A549 (cell line): ENCODE measurements at regions not wholly inside any gene's neighbourhood (a gene's known extent, or its start where the extent isn't known, plus 50 kb on each side); places are given as distances from the start of the nearest gene placed in this dataset.

Source experiments
- ATAC-seq, 2 experiments: fragments of 200-7000 bp in 1 of 2; fragments of >200 bp in 1 of 2; cut with Nextera tagmentation in 1 of 2; cut with Tn5 transposase in 1 of 2; 3 replicates each; pipeline versions ENCODE4 v1.8.0 to v1.9.1; 2018 to 2020; ENCODE audit warnings: mild to moderate bottlenecking in 1 of 2, moderate library complexity in 1 of 2
- CTCF ChIA-PET: fragments of 300-600 bp; sonication (Branson Sonifier 250); formaldehyde crosslinking; extraction: SDS; loops from one replicate; lab custom pipeline; 2021; ENCODE audit warnings: antibody characterized with exemption, inconsistent platforms; lab: Yijun Ruan, JAX
- POLR2A ChIA-PET: fragments of 350-600 bp; formaldehyde crosslinking; extraction: SDS; loops from one replicate; lab custom pipeline; 2021; ENCODE audit warnings: antibody characterized with exemption, inconsistent platforms; lab: Yijun Ruan, JAX
- DNase-seq, 2 experiments: peaks; one replicate each; pipeline versions ENCODE4 v3.0.0 to v3.0.0-alpha.2; 2011 to 2016; ENCODE audit warnings: low read depth in 1 of 2, low spot score in 1 of 2
- FAIRE-seq: peaks from 2 replicates; lab custom pipeline; 2011; peaks lifted over from hg19 to GRCh38; lab: Jason Lieb, UNC
- H3K27ac ChIP-seq, 2 experiments: fragments of >200 bp; sonication (Bioruptor Twin); formaldehyde crosslinking; 3 replicates each; pipeline ENCODE4 v1.5.1; 2016 to 2017
- H3K4me1 ChIP-seq: fragments of >200 bp; sonication (Bioruptor Twin); formaldehyde crosslinking; 3 replicates; pipeline ENCODE4 v1.6.1; 2016
- H3K4me2 ChIP-seq: fragments of >200 bp; sonication (Bioruptor Twin); formaldehyde crosslinking; 3 replicates; pipeline ENCODE4 v1.6.1; 2016
- H3K4me3 ChIP-seq: fragments of >200 bp; sonication (Bioruptor Twin); formaldehyde crosslinking; 3 replicates; pipeline ENCODE4 v1.5.1; 2016
- H3K9me3 ChIP-seq: fragments of >200 bp; sonication (Bioruptor Twin); formaldehyde crosslinking; 3 replicates; pipeline ENCODE4 v1.6.1; 2016
- CBX2 ChIP-seq: fragments of 200-600 bp; sonication (generic); IDR thresholded peaks from 2 replicates; pipeline ENCODE4 v1.6.1; 2016; ENCODE audit warnings: low read depth, mild to moderate bottlenecking, borderline replicate concordance
- CEBPB ChIP-seq, 2 experiments: fragments of >200 bp in 1 of 2; sonication (Bioruptor Twin) in 1 of 2; formaldehyde crosslinking in 1 of 2; IDR thresholded peaks; 2 replicates each; pipeline ENCODE4 v1.6.1; 2012 to 2016
- EHMT2 ChIP-seq: fragments of 200-600 bp; sonication (generic); IDR thresholded peaks from 2 replicates; pipeline ENCODE4 v1.6.1; 2016; ENCODE audit warnings: antibody characterized with exemption, low read depth, mild to moderate bottlenecking, moderate library complexity
- ELK1 ChIP-seq: fragments of 150-350 bp; IDR thresholded peaks from 2 replicates; pipeline ENCODE4 v1.6.1; 2014; ENCODE audit warnings: low read depth, mild to moderate bottlenecking, low read length
- FOSL2 ChIP-seq, 2 experiments: fragments of 450-650 bp in 1 of 2; fragments of >200 bp in 1 of 2; sonication (Bioruptor Twin) in 1 of 2; formaldehyde crosslinking; IDR thresholded peaks; 2 replicates each; pipeline versions ENCODE4 v1.5.0 to v1.6.1; 2016 to 2020; ENCODE audit warnings: mild to moderate bottlenecking in 1 of 2, moderate library complexity in 1 of 2
- HES2 ChIP-seq: fragments of >200 bp; sonication (Bioruptor Twin); formaldehyde crosslinking; IDR thresholded peaks from 2 replicates; pipeline ENCODE4 v1.6.1; 2016
- HMGXB4 ChIP-seq: fragments of 250-450 bp; sonication (Bioruptor Pico); IDR thresholded peaks from 2 replicates; pipeline ENCODE4 v1.5.0; 2021; ENCODE audit warnings: mild to moderate bottlenecking, moderate library complexity, borderline replicate concordance
- HOXB13 ChIP-seq: fragments of 250-450 bp; sonication (Bioruptor Pico); IDR thresholded peaks from 2 replicates; pipeline ENCODE4 v1.5.0; 2020; ENCODE audit warnings: low read depth, mild to moderate bottlenecking, moderate library complexity
- JUN ChIP-seq, 2 experiments: fragments of >200 bp; sonication (Bioruptor Twin); formaldehyde crosslinking; IDR thresholded peaks; 2 replicates in 1 of 2; 3 replicates in 1 of 2; pipeline ENCODE4 v1.6.1; 2016 to 2017
- JUNB ChIP-seq: fragments of >200 bp; sonication (Bioruptor Twin); formaldehyde crosslinking; IDR thresholded peaks from 2 replicates; pipeline ENCODE4 v1.6.1; 2016
- MAFK ChIP-seq: fragments of 450-650 bp; IDR thresholded peaks from 2 replicates; pipeline ENCODE4 v1.6.1; 2014; ENCODE audit not compliant: partially characterized antibody
- MAZ ChIP-seq: fragments of 150-350 bp; IDR thresholded peaks from 2 replicates; pipeline ENCODE4 v1.6.1; 2014; ENCODE audit warnings: antibody characterized with exemption, low read depth, low read length, borderline replicate concordance
- MYC ChIP-seq: IDR thresholded peaks from 2 replicates; pipeline ENCODE4 v1.6.1; 2012; ENCODE audit warnings: mild to moderate bottlenecking, inconsistent platforms, low read length, improper control_type of control experiment, borderline replicate concordance
- NFE2L2 ChIP-seq: fragments of 150-350 bp; conservative IDR thresholded peaks from 2 replicates; pipeline ENCODE4 v1.6.1; 2014; ENCODE audit warnings: low read length
- POLR2AphosphoS2 ChIP-seq: conservative IDR thresholded peaks from 2 replicates; pipeline ENCODE4 v1.6.1; 2012; ENCODE audit warnings: low read length, improper control_type of control experiment, inconsistent platforms
- RCOR1 ChIP-seq: fragments of 150-350 bp; IDR thresholded peaks from 2 replicates; pipeline ENCODE4 v1.6.1; 2014; ENCODE audit warnings: antibody characterized with exemption, low read length, low read depth
- RNF2 ChIP-seq: fragments of 200-600 bp; sonication (generic); IDR thresholded peaks from 2 replicates; pipeline ENCODE4 v1.6.1; 2016; ENCODE audit warnings: low read depth, mild to moderate bottlenecking, antibody characterized with exemption, moderate library complexity, borderline replicate concordance
- USF2 ChIP-seq: fragments of 450-650 bp; IDR thresholded peaks from 2 replicates; pipeline ENCODE4 v1.6.1; 2014; ENCODE audit warnings: antibody characterized with exemption
- ZNF302 ChIP-seq: fragments of 250-450 bp; sonication (Bioruptor Pico); IDR thresholded peaks from 2 replicates; pipeline ENCODE4 v1.9.0; 2021; ENCODE audit warnings: inconsistent platforms, mild to moderate bottlenecking, moderate library complexity
- WGBS: methylation state at CpG from one replicate; pipeline ENCODE4 v1.1.6; 2017; ENCODE audit errors: missing lambda C conversion rate; 5-methylcytosine and 5-hydroxymethylcytosine counted together

- FAIRE-seq, result no peak
These were observed 918.7 kb downstream of the CDH11 start for GRCh38 chr16:64203126-64203525.

GRCh38 chr16:64202571-64202970, 919.3 kb downstream of the CDH11 start:
- TF ChIP-seq RCOR1, result no peak
- no peak overlapping the region for H3K27ac ChIP-seq
- no peak overlapping the region for H3K4me2 ChIP-seq
- no peak for DNase-seq
- no peak overlapping the region for H3K4me3 ChIP-seq
- ChIA-PET POLR2A (no interaction called here), CTCF (no interaction called here)
- H3K4me1 ChIP-seq, result no peaks in the 10 kb centered on the region
- FAIRE-seq, result no peak
- no peak for ATAC-seq
- 5% methylated on average over 4 of the region's 4 CpGs for WGBS
- H3K9me3 ChIP-seq, result no peaks in the 10 kb centered on the region

More at GRCh38 chr16:64203126-64203525, 918.7 kb downstream of the CDH11 start:
- no peak overlapping the region for H3K4me2 ChIP-seq
- no peak for TF ChIP-seq NFE2L2
- TF ChIP-seq HMGXB4 (CRISPR knock-in tag), result no peak
- POLR2A ChIA-PET, result no interaction called here
- H3K4me1 ChIP-seq, result no peaks in the 10 kb centered on the region
- H3K4me3 ChIP-seq, result no peak overlapping the region
- H3K9me3 ChIP-seq, result no peaks in the 10 kb centered on the region
- ATAC-seq (no peak), DNase-seq (no peak)
- CTCF ChIA-PET, result no interaction called here
- WGBS, result 15% methylated on average over 4 of the region's 4 CpGs
- H3K27ac ChIP-seq, result no peak overlapping the region

GRCh38 chr16:64196444-64196843, 925.4 kb downstream of the CDH11 start:
- Histone ChIP-seq H3K4me3 (no peak overlapping the region), H3K27ac (no peak overlapping the region), H3K4me1 (no peaks in the 10 kb centered on the region)
- CTCF ChIA-PET, result no interaction called here
- 0% methylated on average over 1 of the region's 1 CpG for WGBS
- DNase-seq, result no peak
- ATAC-seq, result no peak
- TF ChIP-seq POLR2AphosphoS2 (no peak), EHMT2 (no peak)
- TF ChIP-seq, all 56 proteins: peak for 0
- FAIRE-seq, result no peak
- POLR2A ChIA-PET, result no interaction called here
- no peaks in the 10 kb centered on the region for H3K9me3 ChIP-seq
- no peak overlapping the region for H3K4me2 ChIP-seq

GRCh38 chr16:64185954-64186353, 935.9 kb downstream of the CDH11 start:
- Histone ChIP-seq H3K4me3 (no peak overlapping the region), H3K4me2 (no peak overlapping the region), H3K9me3 (no peaks in the 10 kb centered on the region), H3K4me1 (no peaks in the 10 kb centered on the region), H3K27ac (no peak overlapping the region)
- DNase-seq (no peak), FAIRE-seq (no peak), ATAC-seq (no peak)
- ChIA-PET POLR2A (no interaction called here), CTCF (no interaction called here)
- WGBS, result 7% methylated on average over 3 of the region's 3 CpGs
- TF ChIP-seq RCOR1 (no peak), EHMT2 (no peak), CEBPB (IDR thresholded peaks at IDR 0.05) (no peak), USF2 (no peak), HES2 (no peak), HOXB13 (CRISPR knock-in tag) (no peak), FOSL2 (IDR thresholded peaks at IDR 0.05) (no peak), FOSL2 (CRISPR knock-in tag; IDR thresholded peaks at IDR 0.05) (no peak), MAZ (no peak), JUNB (no peak), MYC (no peak), JUN (IDR thresholded peaks at IDR 0.05) (no peak)

- H3K9me3 ChIP-seq, result 0 out of 3 replicates have a peak, but pooled peaks cover 4% of the 10 kb centered on the region
- H3K4me1 ChIP-seq, result no peaks in the 10 kb centered on the region
- FAIRE-seq (no peak), DNase-seq (no peak), ATAC-seq (no peak)
- no peak for TF ChIP-seq CBX2
- no peak for TF ChIP-seq RNF2
- no peak for TF ChIP-seq MAFK
- no peak for TF ChIP-seq ELK1
- no peak for TF ChIP-seq ZNF302
- H3K4me2 ChIP-seq, result no peak overlapping the region
- ChIA-PET CTCF (no interaction called here), POLR2A (no interaction called here)
- no peak overlapping the region for H3K27ac ChIP-seq
- no peak overlapping the region for H3K4me3 ChIP-seq
These were observed 937.7 kb downstream of the CDH11 start for GRCh38 chr16:64184156-64184555.
